ENCODE measurements at regions not wholly inside any gene's neighbourhood (a gene's known extent, or its start where the extent isn't known, plus 50 kb on each side); places are given as distances from the start of the nearest gene placed in this dataset.

- TF ChIP-seq CTCF (conservative IDR thresholded peaks at IDR 0.05; ENCODE audit: low read depth, low read length) = no peak
- no peak for TF ChIP-seq RFX5 (IDR thresholded peaks at IDR 0.05; ENCODE audit: low read depth, low read length)
Measured at GRCh38 chr14:44300916-44301315, 206.2 kb downstream of the FSCB start.
